ENCODE measurements at regions not wholly inside any gene's neighbourhood (a gene's known extent, or its start where the extent isn't known, plus 50 kb on each side); places are given as distances from the start of the nearest gene placed in this dataset.

GRCh38 chr11:96894587-96894986 is 504.8 kb downstream of the JRKL start:
- no peak overlapping the region for H3K9ac ChIP-seq (ENCODE audit: low read depth in 1 of 2, low read length in 2 of 2)

GRCh38 chr11:96899971-96900370 is 510.2 kb downstream of the JRKL start:
- Histone ChIP-seq H3K27ac (ENCODE audit: low read depth in 1 of 2, low read length in 2 of 2) (no peak overlapping the region), H3K9me3 (ENCODE audit: control insufficient read depth in 4 of 4, low read length in 3 of 4) (no peaks in the 10 kb centered on the region), H3K9ac (ENCODE audit: low read depth in 1 of 2, low read length in 2 of 2) (no peak overlapping the region), H3K27me3 (ENCODE audit: control insufficient read depth in 4 of 4, insufficient read depth in 4 of 4, low read length in 3 of 4) (no peaks in the 10 kb centered on the region), H3K36me3 (ENCODE audit: control insufficient read depth in 4 of 4, insufficient read depth in 3 of 4, low read depth in 1 of 4, low read length in 3 of 4) (no peaks in the 10 kb centered on the region), H3K4me1 (ENCODE audit: control insufficient read depth in 4 of 4, insufficient read depth in 4 of 4, low read length in 3 of 4) (no peaks in the 10 kb centered on the region), H3K4me3 (ENCODE audit: low read depth in 1 of 3, low read length in 3 of 3) (no peak overlapping the region)
- DNase-seq (ENCODE audit: low spot score), result no peak
- 73% methylated on average over 5 of the region's 5 CpGs for WGBS
- TF ChIP-seq ZBTB33 (IDR thresholded peaks at IDR 0.05), result no peak
- TF ChIP-seq FOXA1 (IDR thresholded peaks at IDR 0.05), result no peak

More at GRCh38 chr11:96894587-96894986, 504.8 kb downstream of the JRKL start:
- no peak overlapping the region for H3K27ac ChIP-seq (ENCODE audit: low read depth in 1 of 2, low read length in 2 of 2)
- no peaks in the 10 kb centered on the region for H3K27me3 ChIP-seq (ENCODE audit: control insufficient read depth in 4 of 4, insufficient read depth in 4 of 4, low read length in 3 of 4)
- no peaks in the 10 kb centered on the region for H3K9me3 ChIP-seq (ENCODE audit: control insufficient read depth in 4 of 4, low read length in 3 of 4)
- 11% methylated on average over 1 of the region's 1 CpG for WGBS
- no peaks in the 10 kb centered on the region for H3K36me3 ChIP-seq (ENCODE audit: control insufficient read depth in 4 of 4, insufficient read depth in 3 of 4, low read depth in 1 of 4, low read length in 3 of 4)
- TF ChIP-seq ZBTB33 (IDR thresholded peaks at IDR 0.05) (no peak), MAX (IDR thresholded peaks at IDR 0.05) (no peak), FOXA1 (IDR thresholded peaks at IDR 0.05) (no peak), RXRA (IDR thresholded peaks at IDR 0.05) (no peak)
- H3K4me3 ChIP-seq (ENCODE audit: low read depth in 1 of 3, low read length in 3 of 3), result no peak overlapping the region
- no peaks in the 10 kb centered on the region for H3K4me1 ChIP-seq (ENCODE audit: control insufficient read depth in 4 of 4, insufficient read depth in 4 of 4, low read length in 3 of 4)
- no peak for DNase-seq (ENCODE audit: low spot score)

GRCh38 chr11:96905143-96905542 is 515.3 kb downstream of the JRKL start:
- no peaks in the 10 kb centered on the region for H3K4me1 ChIP-seq (ENCODE audit: control insufficient read depth in 4 of 4, insufficient read depth in 4 of 4, low read length in 3 of 4)
- no peak overlapping the region for H3K4me3 ChIP-seq (ENCODE audit: low read depth in 1 of 3, low read length in 3 of 3)
- H3K36me3 ChIP-seq (ENCODE audit: control insufficient read depth in 4 of 4, insufficient read depth in 3 of 4, low read depth in 1 of 4, low read length in 3 of 4), result no peaks in the 10 kb centered on the region
- no peak overlapping the region for H3K9ac ChIP-seq (ENCODE audit: low read depth in 1 of 2, low read length in 2 of 2)
- H3K27ac ChIP-seq (ENCODE audit: low read depth in 1 of 2, low read length in 2 of 2), result no peak overlapping the region
- no peaks in the 10 kb centered on the region for H3K9me3 ChIP-seq (ENCODE audit: control insufficient read depth in 4 of 4, low read length in 3 of 4)
- DNase-seq (ENCODE audit: low spot score), result no peak
- TF ChIP-seq ATF3 (IDR thresholded peaks at IDR 0.05) (no peak), HNF4G (IDR thresholded peaks at IDR 0.05) (no peak), FOXA2 (IDR thresholded peaks at IDR 0.05) (no peak)
- H3K27me3 ChIP-seq (ENCODE audit: control insufficient read depth in 4 of 4, insufficient read depth in 4 of 4, low read length in 3 of 4), result no peaks in the 10 kb centered on the region
- 31% methylated on average over 2 of the region's 2 CpGs for WGBS

- no peak for DNase-seq (ENCODE audit: low spot score)
- Histone ChIP-seq H3K9me3 (ENCODE audit: control insufficient read depth in 4 of 4, low read length in 3 of 4) (no peaks in the 10 kb centered on the region), H3K27ac (ENCODE audit: low read depth in 1 of 2, low read length in 2 of 2) (no peak overlapping the region), H3K27me3 (ENCODE audit: control insufficient read depth in 4 of 4, insufficient read depth in 4 of 4, low read length in 3 of 4) (no peaks in the 10 kb centered on the region), H3K9ac (ENCODE audit: low read depth in 1 of 2, low read length in 2 of 2) (no peak overlapping the region), H3K4me1 (ENCODE audit: control insufficient read depth in 4 of 4, insufficient read depth in 4 of 4, low read length in 3 of 4) (no peaks in the 10 kb centered on the region), H3K4me3 (ENCODE audit: low read depth in 1 of 3, low read length in 3 of 3) (no peak overlapping the region), H3K36me3 (ENCODE audit: control insufficient read depth in 4 of 4, insufficient read depth in 3 of 4, low read depth in 1 of 4, low read length in 3 of 4) (no peaks in the 10 kb centered on the region)
- TF ChIP-seq ZBTB33 (IDR thresholded peaks at IDR 0.05) (no peak), CTCF (IDR thresholded peaks at IDR 0.05; ENCODE audit: low read depth, low read length, missing input control) (no peak), NR2F2 (IDR thresholded peaks at IDR 0.05) (no peak), RAD21 (IDR thresholded peaks at IDR 0.05) (no peak), RXRA (IDR thresholded peaks at IDR 0.05) (no peak), MAX (IDR thresholded peaks at IDR 0.05) (no peak), FOXA2 (IDR thresholded peaks at IDR 0.05) (no peak)
Observed at GRCh38 chr11:96905663-96906062, 515.9 kb downstream of the JRKL start.
